ENCODE measurements at regions not wholly inside any gene's neighbourhood (a gene's known extent, or its start where the extent isn't known, plus 50 kb on each side); places are given as distances from the start of the nearest gene placed in this dataset.

DNA sequence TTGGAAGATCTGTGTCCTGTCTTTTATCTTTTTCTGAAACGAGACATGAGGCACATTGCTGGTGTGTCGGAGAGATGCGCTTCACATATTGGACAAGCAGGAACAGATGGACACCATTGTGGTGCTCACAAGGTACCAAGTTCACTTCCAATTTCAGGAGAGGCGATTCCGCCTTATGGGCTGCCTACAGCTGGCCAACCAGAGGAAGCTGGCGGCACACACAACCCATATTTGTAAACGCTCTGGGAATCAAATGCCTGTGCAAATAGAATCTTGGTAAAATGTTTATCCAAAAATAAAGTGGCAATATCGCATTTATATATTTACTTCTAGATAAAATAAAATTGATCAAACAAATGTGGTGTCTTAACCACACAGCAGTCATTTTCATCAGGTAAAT lies 337.4 kb downstream of the TCERG1L start:
- TF ChIP-seq, protein P1, sequence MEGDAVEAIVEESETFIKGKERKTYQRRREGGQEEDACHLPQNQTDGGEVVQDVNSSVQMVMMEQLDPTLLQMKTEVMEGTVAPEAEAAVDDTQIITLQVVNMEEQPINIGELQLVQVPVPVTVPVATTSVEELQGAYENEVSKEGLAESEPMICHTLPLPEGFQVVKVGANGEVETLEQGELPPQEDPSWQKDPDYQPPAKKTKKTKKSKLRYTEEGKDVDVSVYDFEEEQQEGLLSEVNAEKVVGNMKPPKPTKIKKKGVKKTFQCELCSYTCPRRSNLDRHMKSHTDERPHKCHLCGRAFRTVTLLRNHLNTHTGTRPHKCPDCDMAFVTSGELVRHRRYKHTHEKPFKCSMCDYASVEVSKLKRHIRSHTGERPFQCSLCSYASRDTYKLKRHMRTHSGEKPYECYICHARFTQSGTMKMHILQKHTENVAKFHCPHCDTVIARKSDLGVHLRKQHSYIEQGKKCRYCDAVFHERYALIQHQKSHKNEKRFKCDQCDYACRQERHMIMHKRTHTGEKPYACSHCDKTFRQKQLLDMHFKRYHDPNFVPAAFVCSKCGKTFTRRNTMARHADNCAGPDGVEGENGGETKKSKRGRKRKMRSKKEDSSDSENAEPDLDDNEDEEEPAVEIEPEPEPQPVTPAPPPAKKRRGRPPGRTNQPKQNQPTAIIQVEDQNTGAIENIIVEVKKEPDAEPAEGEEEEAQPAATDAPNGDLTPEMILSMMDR (IDR thresholded peaks at IDR 0.05) = no peak
- TF ChIP-seq POLR2A (IDR thresholded peaks at IDR 0.05) = no peak

Measured in right lobe of liver (tissue), 4 donors.